Spleen (tissue), 7 donors: ENCODE measurements at regions not wholly inside any gene's neighbourhood (a gene's known extent, or its start where the extent isn't known, plus 50 kb on each side); places are given as distances from the start of the nearest gene placed in this dataset.

Experiments used
- CTCF ChIP-seq, 11 experiments: fragments of 200-600 bp in 7 of 11; fragments of 450-650 bp in 4 of 11; sonication (generic) in 4 of 11; IDR thresholded peaks in 8 of 11; conservative IDR thresholded peaks in 3 of 11; 1 replicate in 7 of 11; 2 replicates in 4 of 11; pipeline versions ENCODE4 v1.4.0 to v1.8.0; 2016 to 2021; ENCODE audit warnings: antibody characterized with exemption in 11 of 11, inconsistent platforms in 4 of 11, mild to moderate bottlenecking in 1 of 11
- POLR2A ChIP-seq, 3 donors: fragments of 450-650 bp; IDR thresholded peaks; one replicate each; pipeline ENCODE4 v1.5.1; 2017; ENCODE audit warnings: antibody characterized with exemption in 3 of 3, mild to moderate bottlenecking in 1 of 3
- POLR2AphosphoS5 ChIP-seq, 3 donors: sonication (generic); formaldehyde crosslinking; IDR thresholded peaks; one replicate each; pipeline ENCODE4 v1.5.1; 2017; ENCODE audit warnings: antibody characterized with exemption in 3 of 3
- donor health status: DM: no; HTN: no; CAD: no; lungs with moderate emphysema.
- donor health status: DM: no; HTN: no; CAD: no.
- donor health status: DM: no; HTN: no; CAD: no.

GRCh38 chr6:163940705-163941623 lies 526.4 kb downstream of the QKI start:
- TF ChIP-seq CTCF (IDR thresholded peaks at IDR 0.05 in 8 of 11, conservative IDR thresholded peaks at IDR 0.05 in 3 of 11), result no peak
- no peak for TF ChIP-seq POLR2A (IDR thresholded peaks at IDR 0.05)
- no peak for TF ChIP-seq POLR2AphosphoS5 (IDR thresholded peaks at IDR 0.05)
